ENCODE measurements at regions not wholly inside any gene's neighbourhood (a gene's known extent, or its start where the extent isn't known, plus 50 kb on each side); places are given as distances from the start of the nearest gene placed in this dataset.

GRCh38 chr3:103963599-103963998 is 1403.1 kb upstream of the ALCAM start:
- H3K9me3 ChIP-seq (ENCODE audit: low read depth, low read length) = no peaks in the 10 kb centered on the region
- no peak for TF ChIP-seq CTCF (IDR thresholded peaks at IDR 0.05; ENCODE audit: extremely low read depth, low read depth, low read length)

GRCh38 chr3:103965764-103966163 is 1400.9 kb upstream of the ALCAM start:
- no peak for DNase-seq (ENCODE audit: insufficient read length, low spot score, missing footprints)
- Histone ChIP-seq H3K27ac (ENCODE audit: low read depth, low read length) (no peak overlapping the region), H3K9me3 (ENCODE audit: low read depth, low read length) (no peaks in the 10 kb centered on the region), H3K4me1 (ENCODE audit: insufficient read depth, low read length) (no peaks in the 10 kb centered on the region), H3K27me3 (ENCODE audit: insufficient read depth, low read length) (no peaks in the 10 kb centered on the region), H3K36me3 (ENCODE audit: insufficient read depth, low read length) (no peaks in the 10 kb centered on the region), H3K79me2 (ENCODE audit: insufficient read depth, low read length) (no peaks in the 10 kb centered on the region), H2AFZ (ENCODE audit: low read length) (no peak overlapping the region), H3K4me3 (ENCODE audit: insufficient read depth, low read length) (no peak overlapping the region), H4K20me1 (ENCODE audit: insufficient read depth, low read length) (no peaks in the 10 kb centered on the region), H3K4me2 (ENCODE audit: insufficient read depth, low read length) (no peak overlapping the region)
- no peak for TF ChIP-seq CTCF (IDR thresholded peaks at IDR 0.05; ENCODE audit: extremely low read depth, low read depth, low read length)

More at GRCh38 chr3:103963599-103963998, 1403.1 kb upstream of the ALCAM start:
- DNase-seq (ENCODE audit: insufficient read length, low spot score, missing footprints) = no peak
- Histone ChIP-seq H4K20me1 (ENCODE audit: insufficient read depth, low read length) (no peaks in the 10 kb centered on the region), H3K79me2 (ENCODE audit: insufficient read depth, low read length) (no peaks in the 10 kb centered on the region), H3K27ac (ENCODE audit: low read depth, low read length) (no peak overlapping the region), H3K27me3 (ENCODE audit: insufficient read depth, low read length) (no peaks in the 10 kb centered on the region), H3K4me1 (ENCODE audit: insufficient read depth, low read length) (no peaks in the 10 kb centered on the region), H3K4me3 (ENCODE audit: insufficient read depth, low read length) (no peak overlapping the region), H3K4me2 (ENCODE audit: insufficient read depth, low read length) (no peak overlapping the region), H3K36me3 (ENCODE audit: insufficient read depth, low read length) (no peaks in the 10 kb centered on the region), H2AFZ (ENCODE audit: low read length) (no peak overlapping the region)

- Histone ChIP-seq H3K27ac (ENCODE audit: low read depth, low read length) (no peak overlapping the region), H2AFZ (ENCODE audit: low read length) (no peak overlapping the region), H3K27me3 (ENCODE audit: insufficient read depth, low read length) (no peaks in the 10 kb centered on the region), H3K79me2 (ENCODE audit: insufficient read depth, low read length) (no peaks in the 10 kb centered on the region), H4K20me1 (ENCODE audit: insufficient read depth, low read length) (no peaks in the 10 kb centered on the region), H3K4me2 (ENCODE audit: insufficient read depth, low read length) (no peak overlapping the region), H3K36me3 (ENCODE audit: insufficient read depth, low read length) (no peaks in the 10 kb centered on the region), H3K4me3 (ENCODE audit: insufficient read depth, low read length) (no peak overlapping the region), H3K4me1 (ENCODE audit: insufficient read depth, low read length) (no peaks in the 10 kb centered on the region), H3K9me3 (ENCODE audit: low read depth, low read length) (no peaks in the 10 kb centered on the region)
- TF ChIP-seq CTCF (IDR thresholded peaks at IDR 0.05; ENCODE audit: extremely low read depth, low read depth, low read length) = no peak
- DNase-seq (ENCODE audit: insufficient read length, low spot score, missing footprints) = no peak
Measured at GRCh38 chr3:103966749-103967148, 1400.0 kb upstream of the ALCAM start.

- no peaks in the 10 kb centered on the region for H3K79me2 ChIP-seq (ENCODE audit: insufficient read depth, low read length)
- no peak for TF ChIP-seq CTCF (IDR thresholded peaks at IDR 0.05; ENCODE audit: extremely low read depth, low read depth, low read length)
- DNase-seq (ENCODE audit: insufficient read length, low spot score, missing footprints) = no peak
- H4K20me1 ChIP-seq (ENCODE audit: insufficient read depth, low read length) = no peaks in the 10 kb centered on the region
- no peaks in the 10 kb centered on the region for H3K36me3 ChIP-seq (ENCODE audit: insufficient read depth, low read length)
- H3K9me3 ChIP-seq (ENCODE audit: low read depth, low read length) = no peaks in the 10 kb centered on the region
- no peaks in the 10 kb centered on the region for H3K4me1 ChIP-seq (ENCODE audit: insufficient read depth, low read length)
- no peak overlapping the region for H2AFZ ChIP-seq (ENCODE audit: low read length)
- H3K4me2 ChIP-seq (ENCODE audit: insufficient read depth, low read length) = no peak overlapping the region
- no peak overlapping the region for H3K27ac ChIP-seq (ENCODE audit: low read depth, low read length)
- H3K27me3 ChIP-seq (ENCODE audit: insufficient read depth, low read length) = no peaks in the 10 kb centered on the region
- H3K4me3 ChIP-seq (ENCODE audit: insufficient read depth, low read length) = no peak overlapping the region
Measured at GRCh38 chr3:103968131-103968530, 1398.6 kb upstream of the ALCAM start.

Measured in osteoblast (primary cell).